Esophagus muscularis mucosa (tissue), 4 donors: ENCODE measurements at regions not wholly inside any gene's neighbourhood (a gene's known extent, or its start where the extent isn't known, plus 50 kb on each side); places are given as distances from the start of the nearest gene placed in this dataset.

Experiments
- CTCF ChIP-seq, 3 experiments: fragments of 200-600 bp in 2 of 3; fragments of 450-650 bp in 1 of 3; sonication (generic) in 2 of 3; IDR thresholded peaks; one replicate each; pipeline ENCODE4 v1.5.1; 2017 to 2019; ENCODE audit warnings: antibody characterized with exemption in 3 of 3, mild to moderate bottlenecking in 2 of 3, moderate library complexity in 1 of 3
- EP300 ChIP-seq: sonication (generic); formaldehyde crosslinking; IDR thresholded peaks from one replicate; pipeline ENCODE4 v1.6.1; 2017; ENCODE audit warnings: antibody characterized with exemption
- POLR2A ChIP-seq: fragments of 450-650 bp; IDR thresholded peaks from one replicate; pipeline ENCODE4 v1.6.1; 2017; ENCODE audit warnings: antibody characterized with exemption, moderate library complexity, mild to moderate bottlenecking, low read depth
- POLR2AphosphoS5 ChIP-seq, 2 donors: sonication (generic); formaldehyde crosslinking; IDR thresholded peaks; one replicate each; pipeline ENCODE4 v1.6.1; 2017; ENCODE audit warnings: antibody characterized with exemption in 2 of 2

- TF ChIP-seq CTCF (IDR thresholded peaks at IDR 0.05) (no peak), EP300 (no peak), POLR2A (no peak), POLR2AphosphoS5 (IDR thresholded peaks at IDR 0.05) (no peak)
These were observed 81.1 kb upstream of the PCDH19 start for GRCh38 chrX:100491174-100491573.
